ENCODE measurements at regions not wholly inside any gene's neighbourhood (a gene's known extent, or its start where the extent isn't known, plus 50 kb on each side); places are given as distances from the start of the nearest gene placed in this dataset.

- TF ChIP-seq, protein P1, sequence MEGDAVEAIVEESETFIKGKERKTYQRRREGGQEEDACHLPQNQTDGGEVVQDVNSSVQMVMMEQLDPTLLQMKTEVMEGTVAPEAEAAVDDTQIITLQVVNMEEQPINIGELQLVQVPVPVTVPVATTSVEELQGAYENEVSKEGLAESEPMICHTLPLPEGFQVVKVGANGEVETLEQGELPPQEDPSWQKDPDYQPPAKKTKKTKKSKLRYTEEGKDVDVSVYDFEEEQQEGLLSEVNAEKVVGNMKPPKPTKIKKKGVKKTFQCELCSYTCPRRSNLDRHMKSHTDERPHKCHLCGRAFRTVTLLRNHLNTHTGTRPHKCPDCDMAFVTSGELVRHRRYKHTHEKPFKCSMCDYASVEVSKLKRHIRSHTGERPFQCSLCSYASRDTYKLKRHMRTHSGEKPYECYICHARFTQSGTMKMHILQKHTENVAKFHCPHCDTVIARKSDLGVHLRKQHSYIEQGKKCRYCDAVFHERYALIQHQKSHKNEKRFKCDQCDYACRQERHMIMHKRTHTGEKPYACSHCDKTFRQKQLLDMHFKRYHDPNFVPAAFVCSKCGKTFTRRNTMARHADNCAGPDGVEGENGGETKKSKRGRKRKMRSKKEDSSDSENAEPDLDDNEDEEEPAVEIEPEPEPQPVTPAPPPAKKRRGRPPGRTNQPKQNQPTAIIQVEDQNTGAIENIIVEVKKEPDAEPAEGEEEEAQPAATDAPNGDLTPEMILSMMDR (IDR thresholded peaks at IDR 0.05) = no peak
- TF ChIP-seq, protein P2, sequence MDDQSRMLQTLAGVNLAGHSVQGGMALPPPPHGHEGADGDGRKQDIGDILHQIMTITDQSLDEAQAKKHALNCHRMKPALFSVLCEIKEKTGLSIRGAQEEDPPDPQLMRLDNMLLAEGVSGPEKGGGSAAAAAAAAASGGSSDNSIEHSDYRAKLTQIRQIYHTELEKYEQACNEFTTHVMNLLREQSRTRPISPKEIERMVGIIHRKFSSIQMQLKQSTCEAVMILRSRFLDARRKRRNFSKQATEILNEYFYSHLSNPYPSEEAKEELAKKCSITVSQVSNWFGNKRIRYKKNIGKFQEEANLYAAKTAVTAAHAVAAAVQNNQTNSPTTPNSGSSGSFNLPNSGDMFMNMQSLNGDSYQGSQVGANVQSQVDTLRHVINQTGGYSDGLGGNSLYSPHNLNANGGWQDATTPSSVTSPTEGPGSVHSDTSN (IDR thresholded peaks at IDR 0.05) = no peak
- TF ChIP-seq TEAD4 (IDR thresholded peaks at IDR 0.05; ENCODE audit: borderline replicate concordance, insufficient read depth) (no peak), JUND (IDR thresholded peaks at IDR 0.05) (no peak), POLR2AphosphoS5 (IDR thresholded peaks at IDR 0.05; ENCODE audit: low read depth, low read length) (no peak), RFX5 (IDR thresholded peaks at IDR 0.05; ENCODE audit: low read length) (no peak), EP300 (IDR thresholded peaks at IDR 0.05; ENCODE audit: borderline replicate concordance in 1 of 2, low read depth in 1 of 2, low read length in 1 of 2) (no peak)
Observed at GRCh38 chr10:35270100-35270499, 66.2 kb upstream of the CCNY start.

All from SK-N-SH (cell line).